Kidney capillary endothelial cell (primary cell): ENCODE measurements at regions not wholly inside any gene's neighbourhood (a gene's known extent, or its start where the extent isn't known, plus 50 kb on each side); places are given as distances from the start of the nearest gene placed in this dataset.

Experiments
- DNase-seq: peaks from one replicate; pipeline ENCODE4 v3.0.0-alpha.2; 2018; ENCODE audit warnings: low spot score

DNA sequence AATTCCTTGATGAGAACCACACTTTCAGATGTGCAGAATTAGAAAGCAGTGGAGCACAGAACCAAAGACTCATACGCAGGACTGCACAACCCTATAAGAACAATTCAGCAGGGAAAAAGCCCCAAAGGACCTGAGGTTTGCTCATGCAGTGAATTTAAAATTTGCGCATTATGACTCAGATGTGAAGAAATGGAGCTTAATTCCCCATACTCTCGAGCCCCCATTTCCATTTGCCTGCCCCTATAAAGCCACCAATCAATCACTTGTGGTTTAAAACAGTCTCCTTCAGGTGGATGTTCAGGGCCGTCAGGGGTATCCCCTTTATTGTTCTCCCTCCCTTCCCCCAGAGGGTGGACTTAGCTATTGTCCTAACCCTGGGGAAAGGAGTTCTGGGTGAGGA lies 221.2 kb downstream of the IGSF11 start:
- DNase-seq = no peak

DNA sequence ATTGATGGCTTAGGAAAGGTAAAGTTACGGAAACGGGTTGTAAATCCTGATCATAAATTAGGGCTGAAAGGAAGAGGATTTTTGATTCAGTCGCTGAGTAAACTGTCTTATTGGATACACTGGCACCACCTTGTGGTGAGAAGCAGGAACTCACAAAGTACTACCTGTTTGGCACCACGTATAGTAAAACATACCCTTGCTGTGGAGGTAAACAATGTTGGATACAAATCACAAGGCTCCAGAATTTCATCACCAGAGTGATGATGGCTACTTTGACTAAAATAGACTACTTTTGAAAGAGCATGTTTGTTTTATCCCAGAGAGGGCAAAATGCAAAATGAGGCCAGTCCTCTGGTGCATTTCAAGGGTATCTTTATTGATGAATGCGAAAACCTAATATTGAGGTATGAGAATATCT lies 216.9 kb downstream of the IGSF11 start:
- peak; percentile 52 for DNase-seq

DNA sequence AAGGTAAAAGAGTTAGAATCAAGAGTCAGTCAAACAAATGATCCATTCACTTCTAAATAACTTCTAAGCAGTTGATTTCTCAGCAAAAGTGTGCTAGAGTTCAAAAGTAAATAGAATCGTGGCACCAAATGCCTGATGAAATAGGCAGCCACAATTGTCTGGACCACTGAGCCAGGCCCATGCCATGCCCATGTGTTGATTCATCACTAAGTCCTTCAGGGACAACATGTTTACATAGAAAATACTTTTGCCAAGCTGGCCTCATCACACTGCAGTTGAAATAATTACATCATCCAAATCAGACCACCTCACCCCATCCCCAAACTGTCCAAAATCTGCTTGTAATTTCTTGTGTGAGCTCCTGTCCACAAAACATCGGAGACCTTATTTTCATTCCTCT lies 216.3 kb downstream of the IGSF11 start:
- DNase-seq = no peak

DNA sequence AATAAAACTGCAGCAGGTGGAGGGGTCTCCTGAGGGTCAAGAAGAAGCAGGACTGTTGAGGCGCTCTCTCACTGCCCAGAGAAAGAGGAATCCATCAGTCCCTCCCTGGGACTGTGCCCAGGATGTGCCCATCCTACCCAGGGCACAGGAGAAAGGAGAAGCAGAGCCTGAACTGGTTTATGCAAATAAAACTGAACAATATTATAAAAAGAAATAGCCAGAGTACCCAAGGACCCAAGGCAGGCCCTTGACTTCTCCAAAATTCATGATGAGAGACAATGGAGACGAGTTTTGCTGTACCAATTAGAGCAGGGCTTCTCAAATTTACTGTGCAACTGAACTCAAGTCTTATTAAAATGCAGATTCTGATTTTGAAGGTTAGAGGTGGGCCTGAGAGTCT lies 211.0 kb downstream of the IGSF11 start:
- DNase-seq = no peak

DNA sequence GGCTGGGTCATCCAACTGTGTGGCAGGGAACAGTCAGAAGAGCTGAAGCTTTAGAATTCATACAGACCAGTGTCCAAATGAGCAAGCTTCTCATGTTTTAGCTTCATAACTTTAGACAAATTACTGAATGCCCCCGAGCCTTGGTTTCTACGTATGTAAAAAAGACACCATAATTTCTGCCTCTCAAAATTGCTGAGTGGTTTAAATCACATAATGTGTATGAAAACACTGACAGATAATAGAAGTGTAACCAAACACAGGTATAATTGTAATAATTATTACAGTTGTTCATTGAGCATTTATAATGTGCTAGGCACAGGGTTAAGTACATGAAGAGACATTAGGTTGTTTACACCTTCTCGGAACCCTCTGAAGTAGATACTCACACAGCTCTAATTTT lies 207.2 kb downstream of the IGSF11 start:
- DNase-seq = no peak

DNA sequence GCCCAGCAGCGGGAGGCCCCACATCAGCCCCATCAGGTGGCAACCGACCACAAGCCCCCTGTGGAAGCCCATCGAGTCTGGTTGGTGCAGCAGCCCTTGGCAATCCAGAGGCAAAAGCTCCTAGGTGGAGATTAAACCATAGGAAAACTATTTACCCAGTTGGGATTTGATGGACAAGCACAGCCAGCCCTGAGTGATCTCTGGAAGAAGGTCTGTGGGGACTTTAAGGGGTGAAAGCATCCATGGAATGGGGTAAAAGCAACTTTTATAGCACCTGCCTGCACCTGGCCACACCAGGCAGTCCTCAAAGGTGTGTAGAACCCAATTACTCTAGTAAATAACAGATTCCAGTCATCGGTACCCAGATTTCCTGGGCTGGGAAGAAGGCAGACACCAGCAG lies 206.3 kb downstream of the IGSF11 start:
- no peak for DNase-seq

DNA sequence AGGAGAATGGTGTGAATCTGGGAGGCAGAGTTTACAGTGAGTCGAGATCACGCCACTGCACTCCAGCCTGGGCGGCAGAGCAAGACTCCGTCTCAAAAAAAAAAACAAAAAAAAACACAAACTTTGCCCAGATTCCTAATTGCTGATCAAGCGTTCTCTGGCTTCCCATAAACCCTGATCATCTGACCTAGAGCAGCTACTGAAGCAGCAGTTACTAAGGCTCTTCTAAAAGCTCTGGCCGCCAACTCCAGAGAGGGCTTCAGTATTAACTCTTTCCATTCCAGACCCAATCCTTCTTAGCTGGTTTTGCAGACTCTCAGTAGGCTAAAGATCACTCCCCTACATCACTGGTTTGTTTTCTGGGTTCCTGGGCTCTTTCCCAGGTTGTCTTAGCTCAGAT lies 201.6 kb downstream of the IGSF11 start:
- DNase-seq = no peak

DNA sequence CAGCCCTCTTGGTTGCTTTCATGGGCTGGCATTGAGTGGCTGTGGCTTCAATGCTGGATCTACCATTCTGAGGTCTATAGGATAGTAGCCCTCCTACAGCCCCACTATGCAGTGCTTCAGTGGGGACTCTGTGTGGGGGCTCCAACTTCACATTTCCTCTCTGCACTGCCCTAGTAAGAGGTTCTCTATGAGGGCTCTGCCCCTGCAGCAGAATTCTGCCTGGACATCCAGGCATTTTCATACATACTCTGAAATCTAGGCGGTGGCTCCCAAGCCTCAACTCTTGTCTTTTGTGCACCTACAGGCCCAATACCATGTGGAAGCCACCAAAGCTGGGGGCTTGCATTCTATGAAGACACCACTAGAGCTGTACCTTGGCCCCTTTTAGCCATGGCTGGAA lies 195.8 kb downstream of the IGSF11 start:
- no peak for DNase-seq

DNA sequence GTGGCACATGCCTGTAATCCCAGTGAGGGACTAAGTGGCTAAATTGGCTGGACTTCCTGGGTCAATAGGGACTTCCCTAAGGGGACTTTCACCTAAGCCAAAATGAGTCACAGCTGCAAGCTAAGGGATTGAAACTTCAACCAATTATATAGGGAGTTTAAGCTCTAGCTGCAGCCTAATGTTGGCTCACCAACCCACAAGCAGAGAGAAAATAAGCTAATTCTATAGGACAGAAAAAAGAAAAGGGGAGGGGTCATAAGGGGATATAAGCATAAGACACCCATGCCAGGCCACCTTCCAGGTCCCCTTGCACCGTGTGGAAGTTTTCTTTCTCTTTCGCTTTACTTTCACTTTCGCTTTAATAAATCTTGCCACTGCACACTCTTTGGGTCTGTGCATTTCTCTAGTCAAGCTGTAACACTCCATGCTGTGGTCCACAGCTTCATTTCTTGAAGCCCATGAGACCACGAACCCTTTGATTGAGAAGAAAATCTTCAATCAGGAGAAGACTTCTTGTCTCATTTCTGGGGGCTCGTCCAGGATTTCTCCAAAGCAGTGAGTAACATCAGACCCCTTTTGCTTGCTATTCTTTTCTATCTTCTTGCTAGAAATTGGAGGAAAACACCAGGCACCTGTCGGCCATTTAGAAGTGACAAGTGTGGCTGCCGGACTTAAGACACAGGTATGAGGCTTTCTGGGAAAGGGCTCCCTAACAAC lies 192.3 kb downstream of the IGSF11 start:
- no peak for DNase-seq

DNA sequence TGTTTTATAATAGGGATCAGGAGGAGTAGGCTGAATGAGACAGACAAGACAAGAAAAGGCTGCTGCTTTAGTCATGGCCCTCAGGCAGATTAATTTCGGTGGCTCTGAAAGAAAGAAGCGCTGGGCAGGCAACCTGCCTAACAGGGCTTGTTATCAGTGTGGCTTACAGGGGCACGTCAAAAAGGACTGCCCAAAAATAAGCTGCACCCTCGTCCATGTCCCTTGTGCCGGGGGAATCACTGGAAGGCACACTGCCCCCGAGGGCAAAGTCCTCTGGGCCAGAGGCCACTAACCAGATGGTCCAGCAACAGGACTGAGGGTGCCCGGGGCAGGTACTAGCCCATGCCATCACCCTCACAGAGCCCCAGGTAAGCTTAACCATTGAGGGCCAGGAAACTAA lies 188.5 kb downstream of the IGSF11 start:
- DNase-seq = no peak
